ENCODE measurements at regions not wholly inside any gene's neighbourhood (a gene's known extent, or its start where the extent isn't known, plus 50 kb on each side); places are given as distances from the start of the nearest gene placed in this dataset.
"Not testable (repeated sequence)": the region's sequence is repeated elsewhere in the genome, so short reads cannot be mapped to it uniquely, and the experiment has no call there.

DNA sequence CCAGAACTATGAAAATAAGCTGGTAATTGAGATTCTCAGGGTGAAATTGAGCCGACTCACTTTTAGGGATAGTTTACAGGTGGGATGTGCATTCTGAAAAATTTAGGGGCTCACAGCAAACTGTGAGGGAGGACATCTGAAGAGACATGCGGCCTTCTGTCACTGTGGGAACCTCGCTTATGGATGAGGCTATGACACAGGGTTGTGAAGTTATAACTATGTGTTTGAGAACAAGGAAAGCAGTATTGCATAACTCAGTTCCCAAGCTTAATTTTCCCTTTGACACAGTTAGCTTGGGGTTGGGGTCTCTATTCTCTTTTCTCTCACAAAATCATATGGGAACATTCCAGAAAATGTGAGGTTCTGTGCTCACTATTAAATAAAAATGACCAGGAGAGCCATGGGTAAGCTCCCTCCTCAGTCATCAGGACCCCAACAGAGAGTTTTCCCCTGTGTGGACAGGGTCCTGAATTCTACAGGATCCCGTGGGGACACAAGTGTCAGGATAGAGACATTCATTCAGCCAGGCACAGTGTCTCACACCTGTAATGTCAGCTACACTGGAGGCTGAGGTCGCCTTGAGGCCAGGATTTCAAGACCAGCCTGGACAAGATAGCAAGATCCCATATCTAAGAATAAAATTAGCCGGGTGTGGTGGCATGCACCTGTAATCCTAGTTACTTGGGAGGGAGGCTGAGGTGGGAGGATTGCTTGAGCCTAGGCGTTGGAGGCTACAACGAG is 1507.7 kb upstream of the TPTE start:
- peaks cover 12% of the 10 kb centered on the region for H3K27me3 ChIP-seq (ENCODE audit: insufficient read depth, low read length)
- BruUV-seq (replicated peaks) = not testable (repeated sequence)

GRCh38 chr21:9014243-9014734 is 1507.1 kb upstream of the TPTE start:
- H3K27ac ChIP-seq (ENCODE audit: low read depth, low read length); H3K4me1 ChIP-seq (ENCODE audit: control insufficient read depth in 1 of 2, insufficient read depth in 2 of 2, low read length in 2 of 2); H4K20me1 ChIP-seq (ENCODE audit: insufficient read depth); H3K4me2 ChIP-seq (ENCODE audit: low read length); DNase-seq (ENCODE audit: low read depth, low spot score); ATAC-seq; CTCF ChIA-PET; H3K36me3 ChIP-seq (ENCODE audit: control insufficient read depth in 1 of 2, insufficient read depth in 2 of 2, low read length in 2 of 2); intact Hi-C loops (cut with micrococcal nuclease); H2AFZ ChIP-seq (ENCODE audit: low read depth, low read length, poor library complexity, severe bottlenecking); H3K9me3 ChIP-seq (ENCODE audit: control insufficient read depth in 1 of 2, insufficient read depth in 1 of 2, low read depth in 1 of 2, low read length in 2 of 2); H3K9me2 ChIP-seq (ENCODE audit: insufficient read depth); POLR2A ChIA-PET; H3K79me2 ChIP-seq (ENCODE audit: insufficient read depth, low read length); H3K9ac ChIP-seq (ENCODE audit: low read length); RAD21 ChIA-PET (ENCODE audit: low non-redundant PET in 1 of 2, low total read pairs in 2 of 2, uncharacterized antibody in 2 of 2, unreplicated experiment in 2 of 2); H3K4me3 ChIP-seq (replicated peaks in 1 of 2; ENCODE audit: low read depth in 1 of 2, low read length in 2 of 2); BruUV-seq (replicated peaks): not testable (repeated sequence)
- H3K27me3 ChIP-seq (ENCODE audit: insufficient read depth, low read length) = peaks cover 11% of the 10 kb centered on the region

More for the DNA sequence above, 1507.7 kb upstream of the TPTE start:
- POLR2A ChIA-PET; intact Hi-C loops (cut with micrococcal nuclease); H3K27ac ChIP-seq (ENCODE audit: low read depth, low read length); DNase-seq (ENCODE audit: low read depth, low spot score); H3K4me3 ChIP-seq (replicated peaks in 1 of 2; ENCODE audit: low read depth in 1 of 2, low read length in 2 of 2); RAD21 ChIA-PET (ENCODE audit: low non-redundant PET in 1 of 2, low total read pairs in 2 of 2, uncharacterized antibody in 2 of 2, unreplicated experiment in 2 of 2); H2AFZ ChIP-seq (ENCODE audit: low read depth, low read length, poor library complexity, severe bottlenecking); H3K9me2 ChIP-seq (ENCODE audit: insufficient read depth); ATAC-seq; H4K20me1 ChIP-seq (ENCODE audit: insufficient read depth); H3K79me2 ChIP-seq (ENCODE audit: insufficient read depth, low read length); H3K4me1 ChIP-seq (ENCODE audit: control insufficient read depth in 1 of 2, insufficient read depth in 2 of 2, low read length in 2 of 2); H3K4me2 ChIP-seq (ENCODE audit: low read length); CTCF ChIA-PET; H3K36me3 ChIP-seq (ENCODE audit: control insufficient read depth in 1 of 2, insufficient read depth in 2 of 2, low read length in 2 of 2); H3K9ac ChIP-seq (ENCODE audit: low read length): not testable (repeated sequence)
- peaks cover 8 to 12% of the 10 kb centered on the region in 2 experiments; a peak in 3 of 4 replicates for H3K9me3 ChIP-seq (ENCODE audit: control insufficient read depth in 1 of 2, insufficient read depth in 1 of 2, low read depth in 1 of 2, low read length in 2 of 2)

GRCh38 chr21:9015483-9016197 is 1505.7 kb upstream of the TPTE start:
- H3K9ac ChIP-seq (ENCODE audit: low read length); H3K36me3 ChIP-seq (ENCODE audit: control insufficient read depth in 1 of 2, insufficient read depth in 2 of 2, low read length in 2 of 2); H3K4me1 ChIP-seq (ENCODE audit: control insufficient read depth in 1 of 2, insufficient read depth in 2 of 2, low read length in 2 of 2); H3K4me2 ChIP-seq (ENCODE audit: low read length); H3K9me2 ChIP-seq (ENCODE audit: insufficient read depth); POLR2A ChIA-PET; H3K27ac ChIP-seq (ENCODE audit: low read depth, low read length); intact Hi-C loops (cut with micrococcal nuclease); BruUV-seq (replicated peaks); RAD21 ChIA-PET (ENCODE audit: low non-redundant PET in 1 of 2, low total read pairs in 2 of 2, uncharacterized antibody in 2 of 2, unreplicated experiment in 2 of 2); H3K4me3 ChIP-seq (replicated peaks in 1 of 2; ENCODE audit: low read depth in 1 of 2, low read length in 2 of 2); H4K20me1 ChIP-seq (ENCODE audit: insufficient read depth); H2AFZ ChIP-seq (ENCODE audit: low read depth, low read length, poor library complexity, severe bottlenecking); H3K9me3 ChIP-seq (ENCODE audit: control insufficient read depth in 1 of 2, insufficient read depth in 1 of 2, low read depth in 1 of 2, low read length in 2 of 2); DNase-seq (ENCODE audit: low read depth, low spot score); CTCF ChIA-PET; H3K79me2 ChIP-seq (ENCODE audit: insufficient read depth, low read length): not testable (repeated sequence)
- peak; percentile 46 for ATAC-seq
- peaks cover 11% of the 10 kb centered on the region for H3K27me3 ChIP-seq (ENCODE audit: insufficient read depth, low read length)

GRCh38 chr21:9017206-9017605 is 1504.2 kb upstream of the TPTE start:
- H3K4me2 ChIP-seq (ENCODE audit: low read length); POLR2A ChIA-PET; H3K9me3 ChIP-seq (ENCODE audit: control insufficient read depth in 1 of 2, insufficient read depth in 1 of 2, low read depth in 1 of 2, low read length in 2 of 2): not testable (repeated sequence)

More at GRCh38 chr21:9017206-9017605, 1504.2 kb upstream of the TPTE start:
- DNase-seq (ENCODE audit: low read depth, low spot score); H4K20me1 ChIP-seq (ENCODE audit: insufficient read depth); H2AFZ ChIP-seq (ENCODE audit: low read depth, low read length, poor library complexity, severe bottlenecking); BruUV-seq (replicated peaks); H3K9ac ChIP-seq (ENCODE audit: low read length); ATAC-seq; intact Hi-C loops (cut with micrococcal nuclease); H3K4me1 ChIP-seq (ENCODE audit: control insufficient read depth in 1 of 2, insufficient read depth in 2 of 2, low read length in 2 of 2); H3K79me2 ChIP-seq (ENCODE audit: insufficient read depth, low read length); H3K4me3 ChIP-seq (replicated peaks in 1 of 2; ENCODE audit: low read depth in 1 of 2, low read length in 2 of 2); H3K36me3 ChIP-seq (ENCODE audit: control insufficient read depth in 1 of 2, insufficient read depth in 2 of 2, low read length in 2 of 2); H3K27ac ChIP-seq (ENCODE audit: low read depth, low read length); H3K27me3 ChIP-seq (ENCODE audit: insufficient read depth, low read length); RAD21 ChIA-PET (ENCODE audit: low non-redundant PET in 1 of 2, low total read pairs in 2 of 2, uncharacterized antibody in 2 of 2, unreplicated experiment in 2 of 2); CTCF ChIA-PET; H3K9me2 ChIP-seq (ENCODE audit: insufficient read depth): not testable (repeated sequence)

Measured in HCT116 (cell line).